ENCODE measurements at regions not wholly inside any gene's neighbourhood (a gene's known extent, or its start where the extent isn't known, plus 50 kb on each side); places are given as distances from the start of the nearest gene placed in this dataset.

GRCh38 chr2:104078431-104079157, 775.3 kb upstream of the POU3F3 start:
- TF ChIP-seq CTCF (IDR thresholded peaks at IDR 0.05; ENCODE audit: poor library complexity) (peak; percentile 50), EZH2 (IDR thresholded peaks at IDR 0.05; ENCODE audit: borderline replicate concordance) (no peak)
